ENCODE measurements at regions not wholly inside any gene's neighbourhood (a gene's known extent, or its start where the extent isn't known, plus 50 kb on each side); places are given as distances from the start of the nearest gene placed in this dataset.

- TF ChIP-seq, protein P1, sequence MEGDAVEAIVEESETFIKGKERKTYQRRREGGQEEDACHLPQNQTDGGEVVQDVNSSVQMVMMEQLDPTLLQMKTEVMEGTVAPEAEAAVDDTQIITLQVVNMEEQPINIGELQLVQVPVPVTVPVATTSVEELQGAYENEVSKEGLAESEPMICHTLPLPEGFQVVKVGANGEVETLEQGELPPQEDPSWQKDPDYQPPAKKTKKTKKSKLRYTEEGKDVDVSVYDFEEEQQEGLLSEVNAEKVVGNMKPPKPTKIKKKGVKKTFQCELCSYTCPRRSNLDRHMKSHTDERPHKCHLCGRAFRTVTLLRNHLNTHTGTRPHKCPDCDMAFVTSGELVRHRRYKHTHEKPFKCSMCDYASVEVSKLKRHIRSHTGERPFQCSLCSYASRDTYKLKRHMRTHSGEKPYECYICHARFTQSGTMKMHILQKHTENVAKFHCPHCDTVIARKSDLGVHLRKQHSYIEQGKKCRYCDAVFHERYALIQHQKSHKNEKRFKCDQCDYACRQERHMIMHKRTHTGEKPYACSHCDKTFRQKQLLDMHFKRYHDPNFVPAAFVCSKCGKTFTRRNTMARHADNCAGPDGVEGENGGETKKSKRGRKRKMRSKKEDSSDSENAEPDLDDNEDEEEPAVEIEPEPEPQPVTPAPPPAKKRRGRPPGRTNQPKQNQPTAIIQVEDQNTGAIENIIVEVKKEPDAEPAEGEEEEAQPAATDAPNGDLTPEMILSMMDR (IDR thresholded peaks at IDR 0.05; ENCODE audit: poor library complexity, severe bottlenecking): no peak
- no peak for TF ChIP-seq RAD21 (conservative IDR thresholded peaks at IDR 0.05)
- no peak for TF ChIP-seq POLR2AphosphoS5 (IDR thresholded peaks at IDR 0.05)
- TF ChIP-seq EP300 (conservative IDR thresholded peaks at IDR 0.05; ENCODE audit: poor library complexity, severe bottlenecking): no peak
- no peak for TF ChIP-seq MXI1 (conservative IDR thresholded peaks at IDR 0.05; ENCODE audit: poor library complexity, severe bottlenecking)
- TF ChIP-seq EZH2 (IDR thresholded peaks at IDR 0.05; ENCODE audit: borderline replicate concordance, insufficient read depth, low read length, poor library complexity, severe bottlenecking): no peak
- TF ChIP-seq, protein P2, sequence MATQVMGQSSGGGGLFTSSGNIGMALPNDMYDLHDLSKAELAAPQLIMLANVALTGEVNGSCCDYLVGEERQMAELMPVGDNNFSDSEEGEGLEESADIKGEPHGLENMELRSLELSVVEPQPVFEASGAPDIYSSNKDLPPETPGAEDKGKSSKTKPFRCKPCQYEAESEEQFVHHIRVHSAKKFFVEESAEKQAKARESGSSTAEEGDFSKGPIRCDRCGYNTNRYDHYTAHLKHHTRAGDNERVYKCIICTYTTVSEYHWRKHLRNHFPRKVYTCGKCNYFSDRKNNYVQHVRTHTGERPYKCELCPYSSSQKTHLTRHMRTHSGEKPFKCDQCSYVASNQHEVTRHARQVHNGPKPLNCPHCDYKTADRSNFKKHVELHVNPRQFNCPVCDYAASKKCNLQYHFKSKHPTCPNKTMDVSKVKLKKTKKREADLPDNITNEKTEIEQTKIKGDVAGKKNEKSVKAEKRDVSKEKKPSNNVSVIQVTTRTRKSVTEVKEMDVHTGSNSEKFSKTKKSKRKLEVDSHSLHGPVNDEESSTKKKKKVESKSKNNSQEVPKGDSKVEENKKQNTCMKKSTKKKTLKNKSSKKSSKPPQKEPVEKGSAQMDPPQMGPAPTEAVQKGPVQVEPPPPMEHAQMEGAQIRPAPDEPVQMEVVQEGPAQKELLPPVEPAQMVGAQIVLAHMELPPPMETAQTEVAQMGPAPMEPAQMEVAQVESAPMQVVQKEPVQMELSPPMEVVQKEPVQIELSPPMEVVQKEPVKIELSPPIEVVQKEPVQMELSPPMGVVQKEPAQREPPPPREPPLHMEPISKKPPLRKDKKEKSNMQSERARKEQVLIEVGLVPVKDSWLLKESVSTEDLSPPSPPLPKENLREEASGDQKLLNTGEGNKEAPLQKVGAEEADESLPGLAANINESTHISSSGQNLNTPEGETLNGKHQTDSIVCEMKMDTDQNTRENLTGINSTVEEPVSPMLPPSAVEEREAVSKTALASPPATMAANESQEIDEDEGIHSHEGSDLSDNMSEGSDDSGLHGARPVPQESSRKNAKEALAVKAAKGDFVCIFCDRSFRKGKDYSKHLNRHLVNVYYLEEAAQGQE (IDR thresholded peaks at IDR 0.05; ENCODE audit: borderline replicate concordance): no peak
- TF ChIP-seq SMC3 (conservative IDR thresholded peaks at IDR 0.05; ENCODE audit: poor library complexity): no peak
Measured at GRCh38 chr6:142002825-142003405, 129.8 kb upstream of the GJE1 start.

All from neural cell (in vitro differentiated cells).